ENCODE measurements at regions not wholly inside any gene's neighbourhood (a gene's known extent, or its start where the extent isn't known, plus 50 kb on each side); places are given as distances from the start of the nearest gene placed in this dataset.
"Not testable (repeated sequence)": the region's sequence is repeated elsewhere in the genome, so short reads cannot be mapped to it uniquely, and the experiment has no call there.

DNA sequence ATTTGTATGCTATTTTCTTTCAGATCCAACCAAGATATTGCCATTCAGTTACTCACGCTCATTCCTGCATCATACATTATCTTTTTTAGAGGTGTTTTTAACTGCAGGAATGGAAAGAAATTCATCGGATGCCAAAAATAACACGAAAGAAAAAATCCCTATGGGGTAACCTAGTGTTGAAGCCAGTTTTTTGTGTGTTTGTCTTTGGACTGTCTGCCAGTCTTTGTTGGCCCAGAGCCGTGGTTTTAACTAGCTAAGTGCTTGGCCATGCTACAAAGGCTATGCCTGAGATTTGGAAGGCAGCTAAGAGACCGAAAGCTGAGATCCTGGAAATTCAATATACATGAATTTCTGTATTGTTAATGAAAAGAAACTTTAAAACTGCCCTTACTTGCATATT is 309.8 kb upstream of the CNTN5 start:
- no peak for FAIRE-seq
- no peak for DNase-seq (ENCODE audit: extremely low spot score, insufficient read length, low read depth)

DNA sequence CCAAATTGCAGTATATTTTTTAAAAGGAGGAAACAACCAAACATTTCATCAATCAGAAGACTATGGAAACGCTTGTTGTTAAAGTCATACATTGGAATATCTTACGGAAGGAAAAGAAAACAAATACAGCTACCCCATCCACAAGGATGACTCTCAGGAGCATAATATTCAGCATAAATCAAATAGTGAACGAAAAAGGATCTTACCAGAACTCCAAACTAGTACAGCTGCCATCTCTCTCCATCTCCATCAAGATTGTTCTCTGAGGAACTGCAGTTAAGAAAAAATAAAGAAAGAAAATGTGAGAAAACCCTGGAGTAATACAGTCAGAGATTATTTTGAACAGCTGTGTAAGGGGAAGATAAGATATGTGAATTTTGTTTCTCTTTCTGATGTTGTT is 299.8 kb upstream of the CNTN5 start:
- no peak for FAIRE-seq
- DNase-seq (ENCODE audit: extremely low spot score, insufficient read length, low read depth), result no peak

DNA sequence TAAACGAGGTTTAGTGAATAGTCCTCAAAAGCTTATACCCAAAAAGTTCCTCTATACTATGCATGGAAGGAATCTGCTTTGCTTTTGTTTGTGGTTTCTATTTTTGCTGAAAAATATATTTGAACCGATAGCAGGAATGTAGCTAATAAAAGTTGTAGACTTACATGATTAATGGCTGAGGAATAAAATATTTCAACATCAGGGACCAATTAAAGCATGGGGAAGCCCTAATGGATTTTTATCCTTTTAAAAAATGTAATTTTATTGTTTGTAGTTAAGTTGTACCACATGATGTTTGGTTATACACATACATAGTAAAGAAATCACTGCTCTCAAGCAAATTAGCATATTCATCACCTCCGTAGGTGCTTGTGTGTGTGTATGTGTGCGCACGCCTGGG is 295.3 kb upstream of the CNTN5 start:
- FAIRE-seq (no peak), DNase-seq (ENCODE audit: extremely low spot score, insufficient read length, low read depth) (no peak)

DNA sequence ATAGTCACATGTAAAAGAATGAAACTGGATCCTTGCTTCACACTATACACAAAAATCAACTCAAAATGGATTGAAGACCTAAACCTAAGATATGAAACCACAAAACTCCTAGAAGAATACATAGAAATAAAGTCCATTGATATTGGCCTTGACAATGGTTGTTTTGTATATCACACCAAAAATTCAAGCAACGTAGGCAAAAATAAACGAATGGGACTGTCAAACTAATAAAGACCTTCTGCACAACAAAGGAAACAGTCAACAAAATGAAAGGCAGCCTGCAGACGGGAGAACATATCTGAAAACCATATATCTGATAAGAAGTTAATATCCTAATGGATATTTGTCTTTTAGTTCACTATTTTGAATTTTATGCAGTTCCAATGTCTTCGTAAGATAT is 292.3 kb upstream of the CNTN5 start:
- no peak for FAIRE-seq

DNA sequence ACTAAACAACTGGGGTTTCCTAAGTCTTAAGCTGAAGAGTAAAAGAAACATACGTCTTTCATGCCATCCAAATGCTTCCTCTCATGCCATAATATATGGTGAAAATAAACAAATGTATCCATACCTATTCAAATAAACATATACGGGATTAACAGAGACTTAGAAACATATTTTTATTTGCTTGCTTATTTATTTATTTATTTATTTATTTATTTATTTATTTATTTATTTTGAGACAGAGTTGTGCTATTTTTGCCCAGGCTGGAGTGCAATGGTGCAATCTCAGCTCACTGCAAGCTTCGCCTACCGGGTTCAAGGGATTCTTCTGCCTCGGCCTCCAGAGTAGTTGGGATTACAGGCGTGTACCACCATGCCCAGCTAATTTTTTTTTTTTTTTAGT is 291.6 kb upstream of the CNTN5 start:
- FAIRE-seq (no peak), DNase-seq (ENCODE audit: extremely low spot score, insufficient read length, low read depth) (no peak)

More for the DNA sequence above, 292.3 kb upstream of the CNTN5 start:
- no peak for DNase-seq (ENCODE audit: extremely low spot score, insufficient read length, low read depth)

DNA sequence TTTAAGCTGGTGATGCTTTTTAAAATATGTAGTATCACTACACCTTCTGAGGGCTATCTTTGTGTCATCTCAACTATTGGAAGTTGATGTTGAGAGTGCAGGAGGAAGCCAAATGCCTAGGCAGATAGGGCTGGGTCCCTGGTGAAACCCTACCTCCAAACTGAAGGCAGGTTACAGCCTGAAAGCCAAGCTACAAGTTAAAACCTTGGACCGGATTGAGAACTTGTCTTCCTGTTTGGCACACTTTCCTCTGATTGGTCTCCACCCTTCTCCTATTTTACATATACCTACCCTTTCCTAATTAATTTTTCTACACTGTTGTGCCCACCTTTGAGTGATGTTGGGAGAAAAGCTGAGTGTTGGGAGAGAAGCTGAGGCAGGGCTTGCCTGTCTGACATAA is 287.8 kb upstream of the CNTN5 start:
- no peak for DNase-seq (ENCODE audit: extremely low spot score, insufficient read length, low read depth)
- no peak for FAIRE-seq

DNA sequence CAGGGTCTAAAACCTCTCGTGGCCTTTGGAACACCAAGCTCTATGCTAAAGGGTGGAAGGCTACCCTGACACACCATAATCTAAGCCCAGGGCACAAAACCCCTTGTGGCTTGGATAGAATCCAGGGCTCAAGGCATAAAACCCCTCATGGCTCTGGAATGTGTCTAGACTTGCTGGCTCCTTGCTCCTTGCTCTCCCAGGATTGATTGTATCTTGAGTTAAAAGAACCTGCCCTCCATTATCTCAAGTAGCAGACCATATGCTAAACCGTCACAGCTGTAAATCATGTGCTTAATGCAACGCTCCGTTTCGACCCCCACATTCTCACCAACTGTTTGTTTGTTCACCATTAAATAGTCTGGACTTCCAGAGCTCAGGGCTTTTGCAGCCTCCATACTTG is 287.4 kb upstream of the CNTN5 start:
- FAIRE-seq; DNase-seq (ENCODE audit: extremely low spot score, insufficient read length, low read depth): not testable (repeated sequence)

DNA sequence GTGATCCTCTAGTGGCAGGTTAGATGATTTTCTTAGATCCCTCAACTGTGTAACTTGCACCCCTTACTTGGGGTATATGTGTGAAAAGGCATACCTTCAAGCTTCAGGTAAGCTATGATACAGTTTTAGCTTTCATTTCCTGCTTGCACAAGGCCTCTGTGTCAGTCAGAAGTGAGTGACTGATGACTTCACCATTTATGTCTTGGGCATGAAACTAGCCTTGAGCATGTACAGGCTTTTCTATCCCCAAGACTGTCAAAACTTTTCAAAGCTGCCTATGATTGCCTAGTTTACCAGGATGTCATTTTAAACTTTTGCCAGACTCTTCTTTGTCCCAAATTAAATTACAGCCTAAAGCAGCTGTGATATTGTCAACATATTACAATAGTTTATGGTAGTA is 286.1 kb upstream of the CNTN5 start:
- DNase-seq (ENCODE audit: extremely low spot score, insufficient read length, low read depth) (no peak), FAIRE-seq (no peak)

DNA sequence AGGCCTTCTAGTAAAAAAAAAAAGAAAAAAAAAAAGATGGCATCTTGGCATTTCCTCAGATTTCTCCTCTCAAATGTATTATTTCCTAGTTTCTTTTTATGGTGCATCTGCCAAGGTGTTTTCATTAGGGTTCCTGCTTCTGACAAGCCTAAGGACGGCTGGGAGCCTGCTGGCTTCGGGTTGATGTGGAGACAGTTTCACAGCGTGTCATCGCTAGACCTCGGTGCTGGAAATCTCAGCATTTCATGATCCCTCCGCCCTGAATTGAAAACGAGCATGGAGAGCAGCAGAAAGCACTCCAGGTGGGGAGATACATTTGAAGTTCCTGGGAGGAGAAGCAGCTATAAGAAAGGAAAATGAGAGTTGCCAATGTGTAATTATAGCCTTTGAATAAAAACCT is 283.9 kb upstream of the CNTN5 start:
- no peak for DNase-seq (ENCODE audit: extremely low spot score, insufficient read length, low read depth)
- no peak for FAIRE-seq

DNA sequence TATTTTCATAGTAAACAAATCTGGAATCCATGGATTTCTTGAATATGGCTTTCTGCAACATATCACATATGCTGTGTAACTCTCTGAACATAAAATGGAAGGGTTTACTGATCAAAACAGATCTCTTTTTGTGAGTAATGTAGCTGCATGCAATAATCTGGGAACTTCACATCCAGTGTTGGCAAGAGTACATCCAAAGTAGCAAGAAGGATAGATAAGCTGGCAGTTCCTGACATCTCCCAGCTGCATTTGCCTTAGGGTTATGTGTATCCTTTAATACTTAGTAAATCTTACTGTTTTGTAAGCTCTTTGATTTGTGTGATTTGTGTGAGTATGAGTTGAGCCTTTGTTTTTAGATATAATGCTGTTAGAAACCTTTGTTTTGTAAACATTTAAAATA is 280.4 kb upstream of the CNTN5 start:
- no peak for FAIRE-seq
- DNase-seq (ENCODE audit: extremely low spot score, insufficient read length, low read depth), result no peak

DNA sequence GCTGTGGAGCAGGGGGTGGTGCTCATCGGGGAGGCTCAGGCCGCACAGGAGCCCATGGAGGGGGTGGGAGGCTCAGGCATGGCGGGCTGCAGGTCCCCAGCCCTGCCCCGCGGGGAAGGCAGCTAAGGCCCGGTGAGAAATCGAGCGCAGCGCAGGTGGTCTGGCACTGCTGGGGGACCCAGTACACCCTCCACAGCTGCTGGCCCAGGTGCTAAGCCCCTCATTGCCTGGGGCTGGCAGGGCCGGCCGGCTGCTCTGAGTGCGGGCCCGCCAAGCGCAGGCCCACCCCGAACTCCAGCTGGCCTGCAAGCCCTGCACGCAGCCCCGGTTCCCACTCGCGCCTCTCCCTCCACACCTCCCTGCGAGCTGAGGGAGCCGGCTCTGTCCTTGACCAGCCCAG is 257.3 kb upstream of the CNTN5 start:
- DNase-seq (ENCODE audit: extremely low spot score, insufficient read length, low read depth); FAIRE-seq: not testable (repeated sequence)

DNA sequence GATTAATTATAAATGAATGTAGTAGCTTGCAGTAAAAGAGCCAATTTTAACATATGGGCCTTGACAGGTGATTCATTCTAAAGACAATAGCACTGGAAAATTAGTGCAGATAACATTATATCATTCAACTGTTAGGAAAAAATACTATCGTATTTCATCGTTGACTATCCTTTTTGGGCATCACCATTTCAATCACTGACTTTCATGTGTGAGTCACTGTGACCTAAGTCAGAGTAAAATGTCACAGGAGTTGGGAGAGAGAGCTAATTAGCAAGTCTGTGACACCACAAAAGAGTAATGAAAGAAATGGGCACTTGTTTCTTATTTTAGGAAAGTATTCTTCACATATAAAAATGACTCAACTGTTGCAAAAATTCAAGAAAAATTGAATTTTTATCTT is 253.8 kb upstream of the CNTN5 start:
- no peak for DNase-seq (ENCODE audit: extremely low spot score, insufficient read length, low read depth)
- FAIRE-seq, result no peak

DNA sequence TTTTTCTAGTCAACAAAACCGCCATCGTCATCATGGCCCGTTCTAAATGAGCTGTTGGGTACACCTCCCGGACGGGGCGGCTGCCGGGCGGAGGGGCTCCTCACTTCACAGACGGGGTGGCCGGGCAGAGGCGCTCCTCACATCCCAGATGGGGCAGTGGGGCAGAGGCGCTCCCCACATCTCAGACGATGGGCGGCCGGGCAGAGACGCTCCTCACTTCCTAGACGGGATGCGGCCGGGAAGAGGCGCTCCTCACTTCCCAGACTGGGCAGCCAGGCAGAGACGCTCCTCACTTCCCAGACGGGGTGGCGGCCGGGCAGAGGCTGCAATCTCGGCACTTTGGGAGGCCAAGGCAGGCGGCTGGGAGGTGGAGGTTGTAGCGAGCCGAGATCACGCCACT is 250.7 kb upstream of the CNTN5 start:
- not testable (repeated sequence) for DNase-seq (ENCODE audit: extremely low spot score, insufficient read length, low read depth); FAIRE-seq

DNA sequence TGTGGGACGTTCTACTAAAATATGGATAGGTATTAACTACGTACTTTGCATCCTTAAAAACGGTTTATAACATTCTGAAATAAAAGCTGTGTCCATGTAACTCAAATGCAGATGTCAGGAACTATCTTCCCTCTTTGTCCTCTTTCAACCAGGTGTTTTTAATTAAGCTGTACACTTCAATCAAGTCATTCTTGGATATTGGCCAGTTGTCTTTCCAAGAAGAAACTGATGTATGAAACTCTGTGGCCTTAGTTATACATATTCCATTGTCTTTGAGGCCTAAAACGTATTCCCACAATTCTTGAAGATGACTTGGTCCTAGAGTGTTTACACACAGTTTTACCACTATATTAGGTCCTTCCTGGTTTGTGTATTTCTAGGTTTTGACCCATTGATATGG is 249.0 kb upstream of the CNTN5 start:
- DNase-seq (ENCODE audit: extremely low spot score, insufficient read length, low read depth) (no peak), FAIRE-seq (no peak)

DNA sequence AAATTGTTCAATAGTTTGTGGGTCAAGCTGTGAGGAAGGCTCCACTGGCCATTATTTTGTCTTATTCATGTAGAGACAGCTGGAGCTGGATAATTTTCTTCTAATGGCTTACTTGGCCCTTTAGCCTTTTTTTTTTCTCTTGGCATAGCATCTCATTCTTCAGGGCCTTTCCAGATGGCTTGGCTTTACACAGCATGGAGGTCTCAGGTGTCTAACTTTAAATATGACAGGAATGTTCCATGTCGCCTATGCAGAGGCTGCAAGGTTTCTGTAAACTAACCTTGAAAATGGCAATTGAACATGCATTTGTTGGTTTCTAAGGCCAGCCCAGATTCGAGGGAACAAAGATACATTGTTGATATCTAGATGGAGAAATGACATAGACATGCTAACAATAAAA is 247.9 kb upstream of the CNTN5 start:
- DNase-seq (ENCODE audit: extremely low spot score, insufficient read length, low read depth) (no peak), FAIRE-seq (no peak)

DNA sequence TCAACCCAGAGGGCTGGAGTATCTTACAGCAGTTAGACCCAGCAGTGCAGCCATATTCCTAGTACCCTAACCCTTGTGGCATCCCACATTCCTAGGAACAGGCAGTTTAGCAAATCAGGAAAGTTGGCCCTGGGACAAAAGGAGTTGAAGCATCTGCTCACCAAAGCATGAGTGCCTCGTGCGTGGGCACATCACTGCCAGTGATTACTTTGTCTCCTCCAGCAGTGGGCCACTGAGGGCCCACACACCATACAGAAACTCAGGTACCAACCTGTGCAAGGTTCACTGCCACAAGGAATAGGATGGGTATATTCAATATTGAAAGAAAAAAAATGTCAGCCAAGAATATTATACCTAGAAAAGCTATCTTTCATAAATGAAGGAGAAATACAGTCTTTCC is 227.5 kb upstream of the CNTN5 start:
- FAIRE-seq, result no peak
- no peak for DNase-seq (ENCODE audit: extremely low spot score, insufficient read length, low read depth)

DNA sequence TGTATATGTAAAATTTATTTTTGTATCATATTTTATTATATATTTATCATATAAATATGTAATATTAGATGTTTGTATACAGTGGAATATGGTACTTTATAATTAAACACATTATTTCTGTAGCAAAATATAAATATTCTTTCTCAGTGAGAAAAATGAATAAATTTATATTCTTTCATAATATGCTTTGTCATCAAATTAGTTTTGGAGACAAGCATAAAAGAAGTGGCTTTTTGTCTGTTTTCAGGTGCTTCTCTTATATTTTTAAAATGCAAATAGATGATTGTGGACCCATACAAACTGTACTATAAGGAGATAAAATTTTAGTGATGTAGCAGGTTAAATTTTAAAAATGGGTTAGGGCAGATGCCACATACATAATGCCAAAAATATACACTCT is 222.4 kb upstream of the CNTN5 start:
- DNase-seq (ENCODE audit: extremely low spot score, insufficient read length, low read depth) (no peak), FAIRE-seq (no peak)

DNA sequence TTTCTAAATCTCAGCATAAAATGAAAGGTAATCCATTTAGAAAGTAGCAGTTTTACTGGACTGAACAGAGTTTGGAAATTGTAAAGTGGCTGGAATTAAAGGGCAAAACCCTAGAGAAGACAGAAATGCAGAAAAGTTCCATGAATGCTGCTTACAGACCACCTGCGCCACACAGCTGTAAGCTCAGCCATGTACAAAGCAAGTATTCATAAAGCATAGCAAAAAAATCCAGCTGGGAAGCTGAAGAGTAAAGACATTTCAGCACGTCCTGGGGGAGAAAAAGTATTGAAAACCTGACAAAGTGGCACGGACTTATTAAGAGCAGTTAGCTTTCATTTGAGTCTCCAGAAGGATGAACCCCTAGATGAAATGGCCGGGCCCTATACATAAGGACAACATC is 220.1 kb upstream of the CNTN5 start:
- no peak for FAIRE-seq
- DNase-seq (ENCODE audit: extremely low spot score, insufficient read length, low read depth), result no peak

DNA sequence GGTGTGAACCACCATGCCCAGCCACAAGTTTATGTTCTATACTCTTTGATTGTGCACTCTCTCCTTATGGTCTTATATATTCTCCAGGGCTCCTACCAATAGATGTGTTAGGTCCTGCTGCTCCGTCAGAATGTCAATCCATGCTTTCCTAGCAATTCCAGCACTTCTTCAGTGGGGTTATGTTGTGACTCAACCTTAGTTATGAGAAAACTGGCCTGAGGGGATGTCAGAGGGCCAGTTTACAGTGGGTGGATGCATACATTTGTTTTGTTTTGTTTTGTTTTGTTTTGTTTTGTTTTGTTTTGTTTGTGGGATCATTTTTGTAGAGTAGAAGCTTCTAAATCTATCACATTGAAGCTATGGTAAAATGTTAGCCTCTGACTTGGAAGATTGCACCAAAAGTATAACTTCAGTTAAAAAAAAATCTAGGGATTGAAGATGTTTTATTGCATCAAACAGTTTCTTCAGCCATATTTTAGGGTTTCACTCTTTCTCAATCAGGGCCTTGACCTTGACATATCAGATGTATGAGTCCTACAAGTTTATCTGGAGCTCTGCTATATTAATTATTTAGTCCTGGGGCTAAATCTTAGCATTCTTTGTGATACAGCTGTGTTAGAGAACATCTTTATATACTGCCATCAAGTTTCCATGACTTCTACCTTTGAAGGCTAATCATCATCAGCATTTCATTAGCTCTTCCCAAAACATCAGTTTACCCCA is 191.6 kb upstream of the CNTN5 start:
- FAIRE-seq (no peak), DNase-seq (ENCODE audit: extremely low spot score, insufficient read length, low read depth) (no peak)

DNA sequence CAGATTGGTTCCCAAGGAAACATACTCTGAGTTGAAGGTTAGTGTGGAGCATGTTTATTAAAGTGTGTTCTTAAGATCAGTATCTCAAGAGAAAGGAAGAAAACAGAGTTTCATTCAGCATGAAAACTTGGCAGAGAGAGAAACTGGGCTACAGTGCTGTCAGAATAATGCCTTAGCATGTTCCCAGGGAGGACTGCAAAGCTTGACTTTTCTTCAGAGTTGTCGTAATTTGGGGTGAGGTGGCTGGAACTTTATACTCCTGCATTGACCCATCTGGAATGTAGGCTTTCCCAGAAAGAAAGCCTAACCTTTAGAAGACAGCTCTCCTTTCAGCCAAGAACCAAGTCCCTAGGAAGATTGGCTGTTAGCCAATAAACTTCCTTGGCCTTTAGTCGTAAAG is 190.8 kb upstream of the CNTN5 start:
- no peak for DNase-seq (ENCODE audit: extremely low spot score, insufficient read length, low read depth)
- no peak for FAIRE-seq

DNA sequence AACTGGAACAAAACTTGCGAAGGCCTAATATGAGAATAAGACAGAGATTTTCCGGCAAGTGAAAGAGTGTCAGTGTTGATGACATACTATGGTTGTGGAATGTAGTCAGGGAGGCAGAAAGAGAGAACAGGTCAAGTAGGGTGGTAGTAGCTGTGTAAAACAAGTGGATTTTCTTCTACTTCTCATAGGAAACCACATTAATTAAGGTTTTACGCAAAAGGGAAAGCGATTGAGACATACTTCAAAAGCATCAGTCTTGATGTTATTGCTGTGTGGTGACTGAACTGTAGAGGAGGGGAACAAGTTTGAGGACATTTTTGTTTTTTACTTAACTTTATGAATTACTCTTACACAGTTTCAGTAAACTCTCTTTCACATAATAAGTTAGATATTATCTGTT is 186.0 kb upstream of the CNTN5 start:
- no peak for DNase-seq (ENCODE audit: extremely low spot score, insufficient read length, low read depth)
- FAIRE-seq, result no peak

DNA sequence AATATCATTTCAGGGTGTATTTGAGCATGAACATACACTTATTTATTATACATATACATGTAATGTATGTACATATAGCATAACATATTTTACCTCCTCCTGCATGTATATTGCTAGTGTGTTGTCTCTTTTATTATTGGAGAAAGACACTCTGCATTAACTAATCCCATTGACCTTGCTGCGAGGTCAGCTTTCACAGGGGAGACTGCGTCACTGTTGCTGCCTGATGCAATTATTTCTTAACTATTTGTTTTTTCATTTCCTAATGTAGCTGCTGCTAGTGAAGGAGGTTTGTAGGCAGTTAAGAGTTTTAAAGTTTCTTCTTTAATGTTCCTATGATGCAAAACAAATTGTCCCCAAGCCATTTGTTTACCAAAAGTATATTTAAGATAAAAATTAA is 185.4 kb upstream of the CNTN5 start:
- DNase-seq (ENCODE audit: extremely low spot score, insufficient read length, low read depth), result no peak
- FAIRE-seq, result no peak

DNA sequence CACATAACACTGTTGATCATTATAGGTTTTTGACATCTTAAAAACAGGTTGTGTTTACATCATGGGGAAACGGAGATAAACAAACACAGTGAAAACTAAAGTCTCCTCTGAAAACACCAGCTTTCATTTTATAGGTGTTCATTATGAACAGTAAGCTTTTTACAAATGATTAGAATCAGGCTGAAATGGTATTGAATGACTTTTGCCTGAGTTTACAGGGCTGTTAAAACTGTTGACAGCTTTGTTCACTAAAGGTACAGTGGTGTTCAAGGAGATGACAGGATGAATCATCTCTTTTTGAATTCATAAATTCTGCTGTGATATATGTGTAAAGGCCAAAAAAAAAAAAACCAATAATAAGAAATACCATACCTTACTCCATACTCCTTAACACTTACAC is 184.6 kb upstream of the CNTN5 start:
- no peak for FAIRE-seq
- no peak for DNase-seq (ENCODE audit: extremely low spot score, insufficient read length, low read depth)

All from GM18507 (cell line).